HEK293 (cell line): ENCODE measurements at regions not wholly inside any gene's neighbourhood (a gene's known extent, or its start where the extent isn't known, plus 50 kb on each side); places are given as distances from the start of the nearest gene placed in this dataset.

Experiments
- BCL11A ChIP-seq: fragments of 450-650 bp; formaldehyde crosslinking; IDR thresholded peaks from 2 replicates; pipeline ENCODE4 v1.5.1; 2016; ENCODE audit warnings: low read depth, missing biosample characterization, missing genetic modification characterization
- CTCF ChIP-seq: fragments of 450-650 bp; formaldehyde crosslinking; IDR thresholded peaks from 2 replicates; pipeline ENCODE4 v1.5.1; 2016; ENCODE audit warnings: missing biosample characterization, missing genetic modification characterization
- KLF8 ChIP-seq: fragments of 450-650 bp; formaldehyde crosslinking; IDR thresholded peaks from 2 replicates; pipeline ENCODE4 v1.5.1; 2016; ENCODE audit warnings: missing biosample characterization, missing genetic modification characterization
- PRDM6 ChIP-seq: fragments of 450-650 bp; formaldehyde crosslinking; IDR thresholded peaks from 2 replicates; pipeline ENCODE4 v1.5.1; 2017; ENCODE audit warnings: missing biosample characterization, missing genetic modification characterization
- REPIN1 ChIP-seq: fragments of 450-650 bp; formaldehyde crosslinking; IDR thresholded peaks from 2 replicates; pipeline ENCODE4 v1.5.1; 2017; ENCODE audit warnings: missing biosample characterization, missing genetic modification characterization, low read depth
- ZBTB21 ChIP-seq: fragments of 450-650 bp; formaldehyde crosslinking; IDR thresholded peaks from 2 replicates; pipeline ENCODE4 v1.5.1; 2017; ENCODE audit warnings: missing biosample characterization, missing genetic modification characterization
- ZBTB7A ChIP-seq: fragments of 450-650 bp; formaldehyde crosslinking; IDR thresholded peaks from 2 replicates; pipeline ENCODE4 v1.5.1; 2016; ENCODE audit warnings: low read depth, missing biosample characterization, missing genetic modification characterization
- ZNF501 ChIP-seq: fragments of 450-650 bp; formaldehyde crosslinking; IDR thresholded peaks from 2 replicates; pipeline ENCODE4 v1.5.1; 2016; ENCODE audit warnings: missing biosample characterization, missing genetic modification characterization
- ZNF670 ChIP-seq: fragments of 450-650 bp; formaldehyde crosslinking; IDR thresholded peaks from 2 replicates; pipeline ENCODE4 v1.5.1; 2016; ENCODE audit warnings: missing biosample characterization, missing genetic modification characterization, low read depth

- TF ChIP-seq CTCF = no peak
- TF ChIP-seq ZBTB21 (tag by site-specific recombination) = no peak
- TF ChIP-seq PRDM6 (tag by site-specific recombination) = no peak
- TF ChIP-seq ZBTB7A (tag by site-specific recombination) = no peak
- TF ChIP-seq ZNF501 (tag by site-specific recombination) = no peak
- TF ChIP-seq KLF8 (tag by site-specific recombination) = no peak
- no peak for TF ChIP-seq ZNF670
- TF ChIP-seq REPIN1 (tag by site-specific recombination) = no peak
- no peak for TF ChIP-seq BCL11A (tag by site-specific recombination)
Observed at GRCh38 chr2:150264442-150264841, 223.0 kb downstream of the RND3 start.
